ENCODE measurements at regions not wholly inside any gene's neighbourhood (a gene's known extent, or its start where the extent isn't known, plus 50 kb on each side); places are given as distances from the start of the nearest gene placed in this dataset.

- intact Hi-C loops (cut with DNase I) = no loop called here
- DNase-seq = no peak
- TF ChIP-seq POLR2A (IDR thresholded peaks at IDR 0.05) = no peak
- TF ChIP-seq, protein P1, sequence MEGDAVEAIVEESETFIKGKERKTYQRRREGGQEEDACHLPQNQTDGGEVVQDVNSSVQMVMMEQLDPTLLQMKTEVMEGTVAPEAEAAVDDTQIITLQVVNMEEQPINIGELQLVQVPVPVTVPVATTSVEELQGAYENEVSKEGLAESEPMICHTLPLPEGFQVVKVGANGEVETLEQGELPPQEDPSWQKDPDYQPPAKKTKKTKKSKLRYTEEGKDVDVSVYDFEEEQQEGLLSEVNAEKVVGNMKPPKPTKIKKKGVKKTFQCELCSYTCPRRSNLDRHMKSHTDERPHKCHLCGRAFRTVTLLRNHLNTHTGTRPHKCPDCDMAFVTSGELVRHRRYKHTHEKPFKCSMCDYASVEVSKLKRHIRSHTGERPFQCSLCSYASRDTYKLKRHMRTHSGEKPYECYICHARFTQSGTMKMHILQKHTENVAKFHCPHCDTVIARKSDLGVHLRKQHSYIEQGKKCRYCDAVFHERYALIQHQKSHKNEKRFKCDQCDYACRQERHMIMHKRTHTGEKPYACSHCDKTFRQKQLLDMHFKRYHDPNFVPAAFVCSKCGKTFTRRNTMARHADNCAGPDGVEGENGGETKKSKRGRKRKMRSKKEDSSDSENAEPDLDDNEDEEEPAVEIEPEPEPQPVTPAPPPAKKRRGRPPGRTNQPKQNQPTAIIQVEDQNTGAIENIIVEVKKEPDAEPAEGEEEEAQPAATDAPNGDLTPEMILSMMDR (IDR thresholded peaks at IDR 0.05) = no peak
- ATAC-seq = no peak
- H3K27ac ChIP-seq = no peak overlapping the region
- no peaks in the 10 kb centered on the region for H3K4me1 ChIP-seq
- no peaks in the 10 kb centered on the region for H3K36me3 ChIP-seq
- H3K9me3 ChIP-seq = no peaks in the 10 kb centered on the region
- 74% methylated on average over 2 of the region's 2 CpGs for WGBS (ENCODE audit: insufficient coverage, low coverage, low lambda C conversion rate, missing lambda C conversion rate)
- no peaks in the 10 kb centered on the region for H3K27me3 ChIP-seq
- no peak overlapping the region for H3K4me3 ChIP-seq
Observed at GRCh38 chrX:122579526-122579925, 604.6 kb upstream of the GRIA3 start.

- intact Hi-C loops (cut with DNase I) = no loop called here
- WGBS (ENCODE audit: insufficient coverage, low coverage, low lambda C conversion rate, missing lambda C conversion rate) = 60% methylated on average over 4 of the region's 4 CpGs
- DNase-seq (no peak), ATAC-seq (no peak)
- Histone ChIP-seq H3K9me3 (no peaks in the 10 kb centered on the region), H3K27me3 (no peaks in the 10 kb centered on the region), H3K4me1 (no peaks in the 10 kb centered on the region), H3K36me3 (no peaks in the 10 kb centered on the region), H3K27ac (no peak overlapping the region), H3K4me3 (no peak overlapping the region)
- no peak for TF ChIP-seq POLR2A (IDR thresholded peaks at IDR 0.05)
- TF ChIP-seq, protein P1 (IDR thresholded peaks at IDR 0.05) = no peak
Observed at GRCh38 chrX:122582280-122582974, 601.7 kb upstream of the GRIA3 start.

DNA sequence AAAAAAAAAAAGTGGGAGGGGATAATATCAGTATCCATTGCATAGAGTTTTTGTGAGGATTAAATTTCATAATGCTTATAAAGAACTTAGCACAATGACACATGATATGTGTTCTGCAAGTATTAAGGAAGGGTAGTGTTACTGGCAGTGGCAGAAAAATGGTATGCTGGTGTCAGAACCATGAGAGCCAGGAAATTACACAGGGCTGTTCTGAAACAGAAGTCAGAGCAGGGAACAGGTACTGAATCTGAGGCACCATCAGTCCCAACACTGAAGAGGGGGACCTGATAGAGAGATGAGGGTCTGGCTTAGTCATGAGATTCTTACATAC, 601.1 kb upstream of the GRIA3 start:
- DNase-seq (no peak), ATAC-seq (no peak)
- Histone ChIP-seq H3K4me3 (no peak overlapping the region), H3K27ac (no peak overlapping the region), H3K36me3 (no peaks in the 10 kb centered on the region), H3K27me3 (no peaks in the 10 kb centered on the region), H3K9me3 (no peaks in the 10 kb centered on the region), H3K4me1 (no peaks in the 10 kb centered on the region)
- intact Hi-C loops (cut with DNase I) = no loop called here
- TF ChIP-seq, protein P1 (IDR thresholded peaks at IDR 0.05) = no peak
- TF ChIP-seq POLR2A (IDR thresholded peaks at IDR 0.05) = no peak

- Histone ChIP-seq H3K9me3 (no peaks in the 10 kb centered on the region), H3K4me1 (no peaks in the 10 kb centered on the region), H3K4me3 (no peak overlapping the region), H3K27me3 (no peaks in the 10 kb centered on the region), H3K36me3 (no peaks in the 10 kb centered on the region), H3K27ac (no peak overlapping the region)
- intact Hi-C loops (cut with DNase I) = no loop called here
- ATAC-seq = no peak
- TF ChIP-seq, protein P1 (IDR thresholded peaks at IDR 0.05) = no peak
- no peak for TF ChIP-seq POLR2A (IDR thresholded peaks at IDR 0.05)
- 52% methylated on average over 3 of the region's 3 CpGs for WGBS (ENCODE audit: insufficient coverage, low coverage, low lambda C conversion rate, missing lambda C conversion rate)
- DNase-seq = no peak
Observed at GRCh38 chrX:122583551-122583950, 600.5 kb upstream of the GRIA3 start.

DNA sequence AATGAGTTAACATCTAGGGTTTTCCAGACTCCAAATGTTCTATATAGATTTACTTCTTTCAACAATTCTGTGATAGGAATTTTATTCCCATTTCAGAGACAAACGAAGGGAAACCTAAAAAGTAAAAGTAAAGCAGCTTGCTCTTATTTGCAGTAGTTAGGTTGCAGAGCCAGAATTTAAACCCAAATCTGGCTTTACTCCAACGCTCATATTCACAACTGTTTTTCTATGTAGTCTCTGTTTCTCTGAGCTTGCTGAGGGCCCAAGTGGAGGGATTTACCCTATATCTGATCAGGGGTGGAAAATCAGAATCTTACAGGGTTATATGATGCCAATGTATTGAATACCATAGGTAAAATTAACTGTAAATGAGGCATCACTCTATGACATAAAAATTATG, 599.1 kb upstream of the GRIA3 start:
- WGBS (ENCODE audit: insufficient coverage, low coverage, low lambda C conversion rate, missing lambda C conversion rate) = 42% methylated on average over 2 of the region's 2 CpGs
- no peaks in the 10 kb centered on the region for H3K36me3 ChIP-seq
- intact Hi-C loops (cut with DNase I) = no loop called here
- no peak for ATAC-seq
- H3K27me3 ChIP-seq = no peaks in the 10 kb centered on the region
- no peaks in the 10 kb centered on the region for H3K4me1 ChIP-seq
- H3K27ac ChIP-seq = no peak overlapping the region
- DNase-seq = no peak
- TF ChIP-seq POLR2A (IDR thresholded peaks at IDR 0.05) = no peak
- TF ChIP-seq, protein P1 (IDR thresholded peaks at IDR 0.05) = no peak
- no peak overlapping the region for H3K4me3 ChIP-seq
- H3K9me3 ChIP-seq = no peaks in the 10 kb centered on the region
